ENCODE measurements at regions not wholly inside any gene's neighbourhood (a gene's known extent, or its start where the extent isn't known, plus 50 kb on each side); places are given as distances from the start of the nearest gene placed in this dataset.

DNA sequence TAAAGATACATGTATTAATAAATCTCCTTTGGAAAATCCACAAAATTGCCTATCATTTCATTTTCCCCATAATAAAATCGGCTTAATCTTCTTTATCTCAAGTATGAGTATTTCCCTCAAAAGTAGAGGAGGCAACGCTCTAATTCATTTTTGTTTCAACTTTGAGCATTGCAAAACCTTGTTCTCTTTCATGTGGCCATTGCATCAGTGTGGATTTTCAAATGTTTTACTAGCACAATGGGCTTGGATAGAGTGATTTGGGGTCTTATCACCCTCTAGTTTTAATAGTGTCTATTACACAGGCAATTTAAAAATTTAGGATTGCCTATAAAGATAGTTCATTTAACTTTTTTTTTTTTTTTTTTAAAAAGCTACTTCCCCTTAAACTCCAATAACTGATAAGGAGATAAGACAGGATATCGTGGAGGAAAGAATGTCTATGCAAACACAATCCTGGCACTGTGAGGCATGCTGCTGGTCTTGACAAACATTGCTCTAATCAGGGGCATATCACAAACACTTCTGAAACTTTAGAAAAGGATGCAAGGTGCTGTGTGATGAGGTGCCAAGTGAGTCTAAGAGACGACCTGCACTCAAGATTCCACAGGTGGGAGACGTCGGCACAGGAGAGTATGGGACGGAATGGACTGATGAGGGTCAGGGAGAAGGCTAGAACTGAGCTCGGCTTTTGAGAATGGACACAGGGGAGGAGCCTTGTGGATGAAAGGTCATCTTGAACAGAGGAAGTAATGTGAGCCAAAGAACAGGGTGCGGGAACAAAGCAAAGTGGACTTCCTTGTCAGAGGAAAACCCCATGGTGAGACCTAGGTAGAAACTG lies 199.7 kb downstream of the IRS2 start:
- TF ChIP-seq, protein P1, sequence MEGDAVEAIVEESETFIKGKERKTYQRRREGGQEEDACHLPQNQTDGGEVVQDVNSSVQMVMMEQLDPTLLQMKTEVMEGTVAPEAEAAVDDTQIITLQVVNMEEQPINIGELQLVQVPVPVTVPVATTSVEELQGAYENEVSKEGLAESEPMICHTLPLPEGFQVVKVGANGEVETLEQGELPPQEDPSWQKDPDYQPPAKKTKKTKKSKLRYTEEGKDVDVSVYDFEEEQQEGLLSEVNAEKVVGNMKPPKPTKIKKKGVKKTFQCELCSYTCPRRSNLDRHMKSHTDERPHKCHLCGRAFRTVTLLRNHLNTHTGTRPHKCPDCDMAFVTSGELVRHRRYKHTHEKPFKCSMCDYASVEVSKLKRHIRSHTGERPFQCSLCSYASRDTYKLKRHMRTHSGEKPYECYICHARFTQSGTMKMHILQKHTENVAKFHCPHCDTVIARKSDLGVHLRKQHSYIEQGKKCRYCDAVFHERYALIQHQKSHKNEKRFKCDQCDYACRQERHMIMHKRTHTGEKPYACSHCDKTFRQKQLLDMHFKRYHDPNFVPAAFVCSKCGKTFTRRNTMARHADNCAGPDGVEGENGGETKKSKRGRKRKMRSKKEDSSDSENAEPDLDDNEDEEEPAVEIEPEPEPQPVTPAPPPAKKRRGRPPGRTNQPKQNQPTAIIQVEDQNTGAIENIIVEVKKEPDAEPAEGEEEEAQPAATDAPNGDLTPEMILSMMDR (IDR thresholded peaks at IDR 0.05), result no peak
- DNase-seq (ENCODE audit: low spot score), result no peak
- no peak overlapping the region for H3K27ac Mint-ChIP-seq (ENCODE audit: unreplicated experiment)
- H3K9me3 Mint-ChIP-seq (ENCODE audit: low read depth), result peaks cover under 1% of the 10 kb centered on the region
- H3K27me3 Mint-ChIP-seq (ENCODE audit: low read depth), result no peaks in the 10 kb centered on the region
- no peaks in the 10 kb centered on the region for H3K36me3 Mint-ChIP-seq (ENCODE audit: low read depth)
- H3K4me1 Mint-ChIP-seq (ENCODE audit: low read depth), result peaks cover 9% of the 10 kb centered on the region
- no peak overlapping the region for H3K4me3 Mint-ChIP-seq (ENCODE audit: unreplicated experiment)

DNA sequence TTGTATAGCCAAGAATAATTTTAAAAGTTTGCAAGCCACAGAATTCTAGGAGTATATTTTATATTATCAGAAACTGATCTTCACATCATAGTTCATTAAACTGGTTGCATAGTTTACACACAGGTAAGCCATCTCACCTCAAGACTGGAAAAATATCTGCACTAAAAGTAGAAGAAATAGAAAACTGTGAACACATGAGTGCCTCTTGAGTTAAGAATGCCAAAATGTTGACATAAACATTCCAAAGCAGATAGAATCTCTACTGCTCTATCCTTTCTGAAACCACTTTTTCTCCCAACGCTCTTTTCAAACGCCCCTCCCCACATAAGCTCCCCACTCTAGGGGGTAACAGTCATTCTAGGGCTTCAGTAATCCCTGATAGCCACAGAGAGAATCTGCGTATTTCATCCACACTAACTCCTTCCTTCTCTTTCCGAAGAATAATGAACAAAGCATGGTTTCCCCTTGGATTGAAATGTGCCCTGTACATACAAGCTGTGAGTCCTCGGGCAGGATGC lies 201.5 kb downstream of the IRS2 start:
- Mint-ChIP-seq H3K4me1 (ENCODE audit: low read depth) (peaks cover 9% of the 10 kb centered on the region), H3K27ac (ENCODE audit: unreplicated experiment) (no peak overlapping the region), H3K27me3 (ENCODE audit: low read depth) (no peaks in the 10 kb centered on the region), H3K9me3 (ENCODE audit: low read depth) (peaks cover 6% of the 10 kb centered on the region), H3K4me3 (ENCODE audit: unreplicated experiment) (no peak overlapping the region), H3K36me3 (ENCODE audit: low read depth) (no peaks in the 10 kb centered on the region)
- DNase-seq (ENCODE audit: low spot score), result no peak
- TF ChIP-seq, protein P1 (IDR thresholded peaks at IDR 0.05), result peak; percentile 29

DNA sequence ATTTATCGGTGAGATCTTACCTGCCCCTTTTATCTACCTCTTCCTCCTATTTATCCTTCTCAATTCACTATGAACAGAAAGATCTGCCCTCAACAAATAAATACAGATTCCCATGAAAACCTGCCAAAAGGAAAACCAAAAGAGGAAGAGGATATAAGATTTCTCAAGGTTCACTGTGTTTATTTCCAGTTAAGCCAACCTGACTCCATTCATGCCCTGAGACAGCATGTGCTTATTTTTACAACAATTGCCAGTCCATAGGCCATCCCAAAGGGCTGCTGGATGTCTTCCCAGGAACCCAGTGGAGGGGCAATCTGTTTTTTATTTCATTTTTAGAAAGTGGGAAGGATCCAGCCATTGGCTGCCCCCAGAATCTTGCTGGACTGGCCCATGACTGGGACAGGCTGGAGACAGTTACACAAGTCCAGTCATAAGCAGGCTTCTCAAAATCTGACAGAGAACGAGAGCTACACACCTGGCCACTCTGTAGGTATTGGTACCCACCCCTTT lies 209.1 kb downstream of the IRS2 start:
- TF ChIP-seq, protein P1 (IDR thresholded peaks at IDR 0.05), result no peak
- peaks cover 3% of the 10 kb centered on the region for H3K4me1 Mint-ChIP-seq (ENCODE audit: low read depth)
- no peaks in the 10 kb centered on the region for H3K27me3 Mint-ChIP-seq (ENCODE audit: low read depth)
- no peak overlapping the region for H3K27ac Mint-ChIP-seq (ENCODE audit: unreplicated experiment)
- peaks cover 6% of the 10 kb centered on the region for H3K9me3 Mint-ChIP-seq (ENCODE audit: low read depth)
- no peak overlapping the region for H3K4me3 Mint-ChIP-seq (ENCODE audit: unreplicated experiment)
- DNase-seq (ENCODE audit: low spot score), result no peak
- no peaks in the 10 kb centered on the region for H3K36me3 Mint-ChIP-seq (ENCODE audit: low read depth)

DNA sequence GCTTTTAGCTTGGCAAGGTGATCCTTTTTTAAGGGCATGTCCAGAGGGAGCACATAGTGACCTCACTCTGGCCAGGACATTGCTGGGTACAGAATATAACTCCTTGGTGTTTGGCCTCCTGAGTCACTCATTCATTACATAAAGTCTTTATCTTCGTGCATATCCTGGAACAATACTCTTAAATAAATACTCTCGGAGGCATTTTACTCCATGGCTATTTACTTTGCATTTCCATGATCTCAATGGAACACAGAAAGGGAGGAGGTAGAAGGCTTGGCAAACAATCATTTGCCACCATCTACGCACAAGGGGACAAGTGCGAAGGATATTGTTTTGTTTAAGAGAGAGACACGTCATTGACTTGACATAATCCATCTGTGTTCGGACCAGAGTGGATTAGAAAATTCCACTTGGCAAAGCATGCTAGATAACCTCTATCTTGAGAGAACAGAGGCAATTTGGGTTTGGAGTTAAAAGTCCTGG lies 210.0 kb downstream of the IRS2 start:
- DNase-seq (ENCODE audit: low spot score), result no peak
- Mint-ChIP-seq H3K4me3 (ENCODE audit: unreplicated experiment) (no peak overlapping the region), H3K36me3 (ENCODE audit: low read depth) (no peaks in the 10 kb centered on the region), H3K27ac (ENCODE audit: unreplicated experiment) (no peak overlapping the region), H3K4me1 (ENCODE audit: low read depth) (peaks cover 3% of the 10 kb centered on the region), H3K27me3 (ENCODE audit: low read depth) (no peaks in the 10 kb centered on the region), H3K9me3 (ENCODE audit: low read depth) (peaks cover 3% of the 10 kb centered on the region)
- TF ChIP-seq, protein P1 (IDR thresholded peaks at IDR 0.05), result no peak

DNA sequence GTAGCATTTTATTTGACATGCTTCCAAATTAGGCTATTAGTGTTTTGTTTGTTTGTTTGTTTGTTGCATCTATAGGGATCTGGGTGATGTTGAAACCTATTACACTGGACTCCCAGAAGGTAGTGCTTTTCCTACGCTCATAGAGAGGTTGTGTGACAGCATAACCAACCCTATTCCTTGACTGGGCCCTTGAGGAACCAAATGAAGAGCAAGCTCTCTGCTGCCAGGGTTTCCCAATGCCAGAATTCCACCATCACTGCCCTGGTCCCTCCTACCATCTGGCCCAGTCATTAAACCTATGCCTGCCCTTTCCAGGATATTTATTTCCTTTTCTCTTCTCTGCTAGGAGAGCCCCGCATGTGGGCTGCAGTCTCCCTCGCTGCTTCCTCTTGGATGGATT lies 210.6 kb downstream of the IRS2 start:
- H3K4me1 Mint-ChIP-seq (ENCODE audit: low read depth), result peaks cover 3% of the 10 kb centered on the region
- no peak for DNase-seq (ENCODE audit: low spot score)
- no peak overlapping the region for H3K4me3 Mint-ChIP-seq (ENCODE audit: unreplicated experiment)
- TF ChIP-seq, protein P1 (IDR thresholded peaks at IDR 0.05), result no peak
- H3K27ac Mint-ChIP-seq (ENCODE audit: unreplicated experiment), result no peak overlapping the region
- H3K9me3 Mint-ChIP-seq (ENCODE audit: low read depth), result no peaks in the 10 kb centered on the region
- no peaks in the 10 kb centered on the region for H3K27me3 Mint-ChIP-seq (ENCODE audit: low read depth)
- no peaks in the 10 kb centered on the region for H3K36me3 Mint-ChIP-seq (ENCODE audit: low read depth)
